Keratinocyte (primary cell): ENCODE measurements at regions not wholly inside any gene's neighbourhood (a gene's known extent, or its start where the extent isn't known, plus 50 kb on each side); places are given as distances from the start of the nearest gene placed in this dataset.

Experiments
- EZH2 ChIP-seq: IDR thresholded peaks from one replicate; pipeline ENCODE4 v1.6.1; 2012; ENCODE audit warnings: inconsistent platforms, mild to moderate bottlenecking, low read length, moderate library complexity
- TF ChIP-seq, protein P1 (sequence below), 3 experiments: IDR thresholded peaks in 1 of 3; conservative IDR thresholded peaks in 1 of 3; optimal IDR thresholded peaks in 1 of 3; 2 replicates in 2 of 3; 3 replicates in 1 of 3; pipeline versions ENCODE3 to v1.5.1; 2011; ENCODE audit warnings: low read length in 3 of 3, mild to moderate bottlenecking in 3 of 3, moderate library complexity in 2 of 3, control low read depth in 1 of 3, inconsistent platforms in 1 of 3; ENCODE audit not compliant: insufficient read depth in 2 of 3; ENCODE audit errors: extremely low read depth in 1 of 3

DNA sequence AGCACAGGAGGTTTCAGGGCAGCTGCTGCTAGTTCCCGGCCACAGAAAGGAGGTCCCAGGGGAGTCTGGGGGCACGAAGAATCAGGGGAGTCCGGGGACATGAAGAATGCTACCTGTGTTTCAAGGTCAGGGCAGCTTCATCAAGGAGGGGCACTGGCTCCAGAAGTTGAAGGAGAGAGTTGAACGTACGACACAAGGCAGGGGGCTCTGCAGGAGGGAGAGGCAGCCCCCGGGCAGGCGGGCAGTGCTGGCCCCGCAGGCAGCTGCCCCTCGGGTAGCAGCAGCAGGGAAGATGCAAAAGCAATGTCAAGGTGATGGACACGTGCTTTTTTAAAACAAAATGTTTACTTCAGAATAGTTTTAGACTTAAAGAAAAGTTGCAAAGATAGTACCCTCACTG lies 134.7 kb upstream of the RNF32 start:
- no peak for TF ChIP-seq EZH2
- TF ChIP-seq, protein P1, sequence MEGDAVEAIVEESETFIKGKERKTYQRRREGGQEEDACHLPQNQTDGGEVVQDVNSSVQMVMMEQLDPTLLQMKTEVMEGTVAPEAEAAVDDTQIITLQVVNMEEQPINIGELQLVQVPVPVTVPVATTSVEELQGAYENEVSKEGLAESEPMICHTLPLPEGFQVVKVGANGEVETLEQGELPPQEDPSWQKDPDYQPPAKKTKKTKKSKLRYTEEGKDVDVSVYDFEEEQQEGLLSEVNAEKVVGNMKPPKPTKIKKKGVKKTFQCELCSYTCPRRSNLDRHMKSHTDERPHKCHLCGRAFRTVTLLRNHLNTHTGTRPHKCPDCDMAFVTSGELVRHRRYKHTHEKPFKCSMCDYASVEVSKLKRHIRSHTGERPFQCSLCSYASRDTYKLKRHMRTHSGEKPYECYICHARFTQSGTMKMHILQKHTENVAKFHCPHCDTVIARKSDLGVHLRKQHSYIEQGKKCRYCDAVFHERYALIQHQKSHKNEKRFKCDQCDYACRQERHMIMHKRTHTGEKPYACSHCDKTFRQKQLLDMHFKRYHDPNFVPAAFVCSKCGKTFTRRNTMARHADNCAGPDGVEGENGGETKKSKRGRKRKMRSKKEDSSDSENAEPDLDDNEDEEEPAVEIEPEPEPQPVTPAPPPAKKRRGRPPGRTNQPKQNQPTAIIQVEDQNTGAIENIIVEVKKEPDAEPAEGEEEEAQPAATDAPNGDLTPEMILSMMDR (optimal IDR thresholded peaks at IDR 0.05 in 1 of 3, IDR thresholded peaks at IDR 0.05 in 1 of 3, conservative IDR thresholded peaks at IDR 0.05 in 1 of 3; ENCODE audit: extremely low read depth in 1 of 3, insufficient read depth in 2 of 3, low read length in 3 of 3), result no peak
